RWPE2 (cell line): ENCODE measurements at regions not wholly inside any gene's neighbourhood (a gene's known extent, or its start where the extent isn't known, plus 50 kb on each side); places are given as distances from the start of the nearest gene placed in this dataset.
A peak's percentile ranks its signal among the peaks of the same experiment; 100 is the strongest.

Experiments
- ATAC-seq: fragments of 200-7000 bp; cut with Tn5 transposase; 3 replicates; pipeline ENCODE4 v1.9.1; 2021; ENCODE audit warnings: low read depth
- DNase-seq: peaks from one replicate; pipeline ENCODE4 v3.0.0-alpha.2; 2020; ENCODE audit warnings: low spot score
- H3K27ac ChIP-seq: fragments of 450-650 bp; 2 replicates; pipeline ENCODE4 v1.5.1; 2017; ENCODE audit warnings: mild to moderate bottlenecking; ENCODE audit not compliant: poor library complexity, severe bottlenecking
- H3K27me3 ChIP-seq: fragments of 250-450 bp; sonication (Bioruptor Pico); 2 replicates; pipeline ENCODE4 v1.5.1; 2021; ENCODE audit warnings: mild to moderate bottlenecking, moderate library complexity; ENCODE audit not compliant: insufficient read depth, poor library complexity, severe bottlenecking
- H3K36me3 ChIP-seq: fragments of 250-450 bp; sonication (Bioruptor Pico); 2 replicates; pipeline ENCODE4 v1.5.1; 2020; ENCODE audit warnings: low read depth, mild to moderate bottlenecking, moderate library complexity
- H3K4me1 ChIP-seq: fragments of 250-450 bp; sonication (Bioruptor Pico); 2 replicates; pipeline ENCODE4 v1.5.1; 2021; ENCODE audit warnings: mild to moderate bottlenecking, moderate library complexity; ENCODE audit not compliant: insufficient read depth, poor library complexity, severe bottlenecking
- H3K4me3 ChIP-seq: fragments of 250-450 bp; sonication (Bioruptor Pico); 2 replicates; pipeline ENCODE4 v1.5.1; 2021; ENCODE audit warnings: mild to moderate bottlenecking, moderate library complexity; ENCODE audit not compliant: severe bottlenecking
- H3K9me3 ChIP-seq: fragments of 250-450 bp; sonication (Bioruptor Pico); 2 replicates; pipeline ENCODE4 v1.5.1; 2021; ENCODE audit warnings: mild to moderate bottlenecking, moderate library complexity; ENCODE audit not compliant: severe bottlenecking
- CTCF ChIP-seq: fragments of 450-650 bp; IDR thresholded peaks from one replicate; pipeline ENCODE4 v1.5.1; 2017; ENCODE audit warnings: mild to moderate bottlenecking, moderate library complexity; ENCODE audit not compliant: poor library complexity, severe bottlenecking

- no peak for TF ChIP-seq CTCF
- no peaks in the 10 kb centered on the region for H3K4me1 ChIP-seq
- H3K9me3 ChIP-seq = no peaks in the 10 kb centered on the region
- no peaks in the 10 kb centered on the region for H3K27me3 ChIP-seq
- ATAC-seq = no peak
- no peak for DNase-seq
- no peak overlapping the region for H3K27ac ChIP-seq
- no peaks in the 10 kb centered on the region for H3K36me3 ChIP-seq
- H3K4me3 ChIP-seq = no peak overlapping the region
Observed at GRCh38 chr21:15549671-15550070, 180.1 kb upstream of the USP25 start.

GRCh38 chr21:15552914-15553494 lies 176.8 kb upstream of the USP25 start:
- TF ChIP-seq CTCF = peak; percentile 57
- no peak overlapping the region for H3K27ac ChIP-seq
- H3K4me3 ChIP-seq = no peak overlapping the region
- DNase-seq (no peak), ATAC-seq (no peak)
- H3K4me1 ChIP-seq = no peaks in the 10 kb centered on the region
- H3K9me3 ChIP-seq = no peaks in the 10 kb centered on the region
- H3K36me3 ChIP-seq = no peaks in the 10 kb centered on the region
- H3K27me3 ChIP-seq = no peaks in the 10 kb centered on the region

- no peak for TF ChIP-seq CTCF
- Histone ChIP-seq H3K27ac (no peak overlapping the region), H3K9me3 (no peaks in the 10 kb centered on the region), H3K4me3 (no peak overlapping the region), H3K4me1 (no peaks in the 10 kb centered on the region), H3K36me3 (no peaks in the 10 kb centered on the region), H3K27me3 (no peaks in the 10 kb centered on the region)
- ATAC-seq (no peak), DNase-seq (no peak)
Observed at GRCh38 chr21:15557925-15558324, 171.9 kb upstream of the USP25 start.

GRCh38 chr21:15558884-15559283 lies 170.9 kb upstream of the USP25 start:
- Histone ChIP-seq H3K9me3 (no peaks in the 10 kb centered on the region), H3K4me1 (no peaks in the 10 kb centered on the region), H3K27ac (no peak overlapping the region), H3K36me3 (no peaks in the 10 kb centered on the region), H3K27me3 (no peaks in the 10 kb centered on the region), H3K4me3 (no peak overlapping the region)
- ATAC-seq (no peak), DNase-seq (no peak)
- TF ChIP-seq CTCF = no peak

GRCh38 chr21:15559660-15560059 lies 170.1 kb upstream of the USP25 start:
- Histone ChIP-seq H3K27me3 (no peaks in the 10 kb centered on the region), H3K27ac (no peak overlapping the region), H3K4me1 (no peaks in the 10 kb centered on the region), H3K4me3 (no peak overlapping the region), H3K9me3 (no peaks in the 10 kb centered on the region), H3K36me3 (no peaks in the 10 kb centered on the region)
- no peak for TF ChIP-seq CTCF
- ATAC-seq (no peak), DNase-seq (no peak)
